H1 (cell line): ENCODE measurements at regions not wholly inside any gene's neighbourhood (a gene's known extent, or its start where the extent isn't known, plus 50 kb on each side); places are given as distances from the start of the nearest gene placed in this dataset.

Experiments used
- RXRA ChIP-seq: IDR thresholded peaks from 2 replicates; pipeline ENCODE4 v1.6.1; 2011; ENCODE audit warnings: low read depth, mild to moderate bottlenecking, low read length, moderate library complexity; ENCODE audit not compliant: insufficient read depth
- TBP ChIP-seq: IDR thresholded peaks from 2 replicates; pipeline ENCODE4 v1.6.1; 2011; ENCODE audit warnings: low read depth, low read length, improper control_type of control experiment

- TF ChIP-seq RXRA, result no peak
- no peak for TF ChIP-seq TBP
- TF ChIP-seq, all 59 proteins: peak for 0
Measured at GRCh38 chr9:135356796-135357195, 122.8 kb upstream of the PPP1R26 start (continued).
